Cardiac fibroblast (primary cell): ENCODE measurements at regions not wholly inside any gene's neighbourhood (a gene's known extent, or its start where the extent isn't known, plus 50 kb on each side); places are given as distances from the start of the nearest gene placed in this dataset.

Source experiments
- DNase-seq, 2 donors: peaks; one replicate each; pipeline versions ENCODE4 v3.0.0 to v3.0.0-alpha.2; 2010; ENCODE audit warnings: low read depth in 2 of 2
- H3K4me3 ChIP-seq, 2 donors: replicated peaks in 1 of 2; 1 replicate in 1 of 2; 2 replicates in 1 of 2; pipeline ENCODE4 v1.5.1; 2011; ENCODE audit warnings: low read depth in 2 of 2, low read length in 2 of 2, mild to moderate bottlenecking in 2 of 2, moderate library complexity in 1 of 2
- TF ChIP-seq, protein P1 (sequence below): IDR thresholded peaks from one replicate; pipeline ENCODE4 v1.5.1; 2011; ENCODE audit warnings: low read depth, mild to moderate bottlenecking, low read length, inconsistent platforms

DNA sequence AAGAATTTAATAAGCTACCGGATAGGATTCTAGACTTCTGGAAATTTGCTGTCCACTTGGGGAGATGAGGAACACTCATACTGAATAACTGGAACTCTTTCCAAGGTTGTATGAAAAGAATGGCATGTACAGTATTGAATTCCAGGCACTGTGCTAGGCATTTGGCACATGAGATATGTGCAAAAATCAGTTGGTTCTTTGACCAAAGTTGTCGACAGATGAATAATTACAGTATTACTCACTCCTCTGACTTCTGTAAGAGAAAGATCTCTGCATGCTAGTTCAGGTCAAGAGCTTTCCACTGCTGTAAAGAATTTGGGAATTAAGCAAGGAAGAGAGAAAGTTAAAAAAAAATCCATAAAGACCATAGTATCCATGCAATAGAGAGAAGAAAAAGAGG is 764.7 kb downstream of the BCL11B start:
- TF ChIP-seq, protein P1, sequence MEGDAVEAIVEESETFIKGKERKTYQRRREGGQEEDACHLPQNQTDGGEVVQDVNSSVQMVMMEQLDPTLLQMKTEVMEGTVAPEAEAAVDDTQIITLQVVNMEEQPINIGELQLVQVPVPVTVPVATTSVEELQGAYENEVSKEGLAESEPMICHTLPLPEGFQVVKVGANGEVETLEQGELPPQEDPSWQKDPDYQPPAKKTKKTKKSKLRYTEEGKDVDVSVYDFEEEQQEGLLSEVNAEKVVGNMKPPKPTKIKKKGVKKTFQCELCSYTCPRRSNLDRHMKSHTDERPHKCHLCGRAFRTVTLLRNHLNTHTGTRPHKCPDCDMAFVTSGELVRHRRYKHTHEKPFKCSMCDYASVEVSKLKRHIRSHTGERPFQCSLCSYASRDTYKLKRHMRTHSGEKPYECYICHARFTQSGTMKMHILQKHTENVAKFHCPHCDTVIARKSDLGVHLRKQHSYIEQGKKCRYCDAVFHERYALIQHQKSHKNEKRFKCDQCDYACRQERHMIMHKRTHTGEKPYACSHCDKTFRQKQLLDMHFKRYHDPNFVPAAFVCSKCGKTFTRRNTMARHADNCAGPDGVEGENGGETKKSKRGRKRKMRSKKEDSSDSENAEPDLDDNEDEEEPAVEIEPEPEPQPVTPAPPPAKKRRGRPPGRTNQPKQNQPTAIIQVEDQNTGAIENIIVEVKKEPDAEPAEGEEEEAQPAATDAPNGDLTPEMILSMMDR: no peak
- no peak for DNase-seq
- no peak overlapping the region for H3K4me3 ChIP-seq

DNA sequence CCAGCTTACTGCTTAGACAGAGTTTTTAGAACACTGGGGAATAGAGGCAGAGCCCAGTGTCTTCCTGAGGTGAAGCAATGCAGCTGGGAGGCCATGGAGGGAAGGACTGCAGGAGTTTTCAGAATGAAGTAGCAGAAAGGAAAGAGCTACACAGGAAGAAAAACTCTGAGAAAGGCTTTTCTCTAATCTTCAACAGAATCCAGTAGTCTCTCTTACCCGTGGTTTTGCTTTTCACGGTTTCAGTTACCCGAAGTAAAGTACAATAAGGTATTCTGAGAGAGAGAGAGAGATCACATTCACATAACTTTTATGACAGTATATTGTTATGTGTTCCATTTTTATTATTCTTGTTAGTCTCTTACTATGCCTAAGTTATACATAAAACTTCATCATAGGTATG is 761.6 kb downstream of the BCL11B start:
- H3K4me3 ChIP-seq: no peak overlapping the region
- DNase-seq: no peak
- TF ChIP-seq, protein P1: no peak

DNA sequence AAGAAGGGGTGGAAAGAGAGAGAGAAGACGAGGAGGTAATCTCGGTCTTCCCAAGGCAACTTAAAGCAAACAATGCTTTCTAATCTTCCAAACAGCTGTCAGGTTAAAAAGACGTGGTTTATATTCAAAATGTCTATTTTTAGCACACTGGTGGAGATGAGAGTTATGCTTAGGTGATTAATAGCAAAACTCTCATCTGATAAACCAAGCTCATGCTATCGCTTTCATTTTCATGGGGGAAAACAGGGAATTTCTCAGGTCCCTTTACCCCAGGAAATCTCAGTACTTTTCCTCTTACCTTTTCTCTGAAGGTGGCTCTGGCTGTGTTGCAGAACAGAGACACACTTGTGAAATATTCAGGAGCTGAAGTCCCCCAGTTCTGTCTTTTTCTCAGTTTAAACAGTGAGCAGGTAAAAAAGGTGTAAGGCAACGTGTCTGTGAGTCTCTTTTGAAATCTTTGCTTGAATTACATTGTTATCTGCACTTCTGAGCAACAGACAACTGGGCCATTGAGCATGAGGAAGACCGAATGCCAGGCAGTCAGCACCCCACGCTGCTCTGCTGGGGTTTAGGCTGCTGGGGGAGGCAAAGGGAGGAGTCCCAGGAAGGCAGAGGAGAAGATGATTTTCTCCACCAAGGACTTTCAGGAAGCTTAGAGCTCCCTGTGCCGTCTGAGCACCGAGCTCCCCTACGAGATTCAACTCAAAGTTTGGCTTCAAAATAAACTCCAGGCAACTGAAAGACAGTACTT is 759.3 kb downstream of the BCL11B start:
- no peak for DNase-seq
- no peak overlapping the region for H3K4me3 ChIP-seq

DNA sequence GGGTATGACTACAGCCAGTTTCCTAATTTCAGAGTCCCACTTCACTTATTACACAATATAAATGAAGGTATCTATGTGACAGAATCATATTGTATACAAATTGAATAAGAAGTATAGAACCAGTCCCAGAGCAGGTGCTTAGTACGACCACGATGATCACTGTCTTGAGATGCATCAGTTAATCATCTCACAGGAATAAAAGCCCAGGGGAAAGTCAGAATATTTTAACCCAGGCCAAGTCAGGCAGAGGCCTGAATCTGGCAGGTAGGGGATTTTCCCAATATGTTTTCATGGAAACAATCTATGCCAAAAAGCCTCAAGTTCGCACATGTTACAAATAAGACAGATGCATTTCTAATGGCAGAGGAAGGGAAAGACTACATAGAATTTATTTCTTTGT is 758.4 kb downstream of the BCL11B start:
- TF ChIP-seq, protein P1: no peak
- DNase-seq: no peak
- no peak overlapping the region for H3K4me3 ChIP-seq

More for the DNA sequence above, 759.3 kb downstream of the BCL11B start:
- TF ChIP-seq, protein P1: no peak

DNA sequence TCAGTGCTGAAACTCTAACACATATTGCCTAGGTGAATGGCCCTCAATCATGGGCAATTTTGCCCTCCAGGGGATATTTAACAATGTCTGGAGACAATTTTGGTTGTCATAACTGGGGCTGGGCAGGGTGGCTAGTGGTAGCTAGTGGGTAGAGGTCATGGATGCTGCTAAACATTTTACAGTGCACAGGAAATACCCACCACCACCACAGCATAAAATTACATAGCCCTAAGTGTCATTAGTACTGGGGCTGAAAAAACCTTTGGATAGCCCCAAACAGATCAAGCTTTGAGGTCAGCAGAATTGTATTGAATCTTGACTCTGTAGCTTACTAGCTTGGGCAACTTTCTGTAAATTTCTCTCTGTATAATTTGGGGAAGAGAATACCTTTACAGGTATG is 758.0 kb downstream of the BCL11B start:
- DNase-seq: no peak
- TF ChIP-seq, protein P1: no peak

DNA sequence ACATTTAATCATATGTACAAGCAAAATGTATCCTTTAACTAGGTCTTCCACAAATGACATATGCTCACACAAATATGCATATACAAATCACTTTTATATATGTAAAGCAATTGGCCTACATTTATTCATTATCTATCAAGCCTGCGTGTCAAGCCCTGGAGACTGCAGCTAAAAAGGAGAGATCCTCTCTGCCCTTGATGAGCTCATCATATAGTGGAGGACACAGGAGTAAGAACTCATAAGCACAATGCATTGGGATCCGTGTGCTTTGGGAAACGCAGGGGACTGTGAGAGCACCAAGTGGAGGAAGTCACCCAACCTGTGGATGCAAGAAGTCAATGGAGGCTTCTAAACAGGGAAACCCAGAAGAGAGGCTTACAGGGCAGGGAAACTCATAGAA is 735.7 kb downstream of the BCL11B start:
- DNase-seq: no peak
- TF ChIP-seq, protein P1: no peak
- no peak overlapping the region for H3K4me3 ChIP-seq

More for the DNA sequence above, 758.0 kb downstream of the BCL11B start:
- H3K4me3 ChIP-seq: no peak overlapping the region

DNA sequence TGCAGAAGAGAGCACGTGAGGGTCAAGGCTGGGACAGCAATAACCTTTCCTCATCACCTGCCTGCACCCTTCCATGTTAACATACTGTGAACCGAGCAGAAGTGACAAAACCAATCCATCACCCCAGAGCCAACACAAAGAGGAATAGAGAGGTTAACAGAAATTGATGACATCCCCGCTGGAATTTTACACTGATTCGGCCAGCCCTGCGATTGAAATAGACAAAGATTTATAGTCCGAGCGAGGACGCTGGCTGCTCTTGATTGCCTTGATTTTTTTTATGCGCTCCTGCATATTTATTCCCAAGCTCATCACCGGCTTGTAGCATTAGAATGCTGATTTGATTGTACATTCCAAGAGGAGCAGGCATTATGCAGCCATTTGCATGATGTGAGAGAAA is 729.7 kb downstream of the BCL11B start:
- no peak for DNase-seq
- no peak overlapping the region for H3K4me3 ChIP-seq
- TF ChIP-seq, protein P1: no peak
